IPS DF 6.9 (cell line): ENCODE measurements at regions not wholly inside any gene's neighbourhood (a gene's known extent, or its start where the extent isn't known, plus 50 kb on each side); places are given as distances from the start of the nearest gene placed in this dataset.

Experiments used
- DNase-seq: peaks from one replicate; pipeline ENCODE4 v3.0.0-alpha.2; 2013; ENCODE audit warnings: low read depth, low spot score
- H3K27ac ChIP-seq: one replicate; pipeline ENCODE4 v1.5.1; 2013; ENCODE audit warnings: low read length, control low read depth
- H3K27me3 ChIP-seq: 2 replicates; pipeline ENCODE4 v1.6.1; 2013; ENCODE audit warnings: mild to moderate bottlenecking, low read length; ENCODE audit not compliant: control insufficient read depth, insufficient read depth
- H3K36me3 ChIP-seq: 2 replicates; pipeline ENCODE4 v1.6.1; 2013; ENCODE audit warnings: low read length; ENCODE audit not compliant: control insufficient read depth, insufficient read depth
- H3K4me1 ChIP-seq: 2 replicates; pipeline ENCODE4 v1.6.1; 2013; ENCODE audit warnings: low read length; ENCODE audit not compliant: control insufficient read depth, insufficient read depth
- H3K4me3 ChIP-seq: 2 replicates; pipeline ENCODE4 v1.5.1; 2013; ENCODE audit warnings: mild to moderate bottlenecking, low read length
- H3K9me3 ChIP-seq: 2 replicates; pipeline ENCODE4 v1.6.1; 2013; ENCODE audit warnings: low read length, inconsistent platforms; ENCODE audit not compliant: control insufficient read depth, insufficient read depth
- WGBS: extraction: QIAGEN DNeasy Blood & Tissue Kit; methylation state at CpG from one replicate; pipeline ENCODE4 v1.1.7; 2013; ENCODE audit warnings: mixed read lengths, missing lambda C conversion rate; ENCODE audit not compliant: insufficient read length, insufficient coverage; 5-methylcytosine and 5-hydroxymethylcytosine counted together

- H3K27ac ChIP-seq: no peak overlapping the region
- no peaks in the 10 kb centered on the region for H3K9me3 ChIP-seq
- no CpG with 5 or more reads among the region's 1 CpG for WGBS
- no peaks in the 10 kb centered on the region for H3K27me3 ChIP-seq
- DNase-seq: no peak
- H3K4me3 ChIP-seq: no peak overlapping the region
- H3K36me3 ChIP-seq: no peaks in the 10 kb centered on the region
- H3K4me1 ChIP-seq: no peaks in the 10 kb centered on the region
Measured at GRCh38 chr6:81925201-81925600, 172.7 kb upstream of the TENT5A start.

- Histone ChIP-seq H3K36me3 (no peaks in the 10 kb centered on the region), H3K27ac (no peak overlapping the region), H3K27me3 (no peaks in the 10 kb centered on the region), H3K9me3 (no peaks in the 10 kb centered on the region), H3K4me3 (no peak overlapping the region), H3K4me1 (no peaks in the 10 kb centered on the region)
- no CpG with 5 or more reads among the region's 5 CpGs for WGBS
- DNase-seq: no peak
Measured at GRCh38 chr6:81909981-81910900, 157.8 kb upstream of the TENT5A start.

DNA sequence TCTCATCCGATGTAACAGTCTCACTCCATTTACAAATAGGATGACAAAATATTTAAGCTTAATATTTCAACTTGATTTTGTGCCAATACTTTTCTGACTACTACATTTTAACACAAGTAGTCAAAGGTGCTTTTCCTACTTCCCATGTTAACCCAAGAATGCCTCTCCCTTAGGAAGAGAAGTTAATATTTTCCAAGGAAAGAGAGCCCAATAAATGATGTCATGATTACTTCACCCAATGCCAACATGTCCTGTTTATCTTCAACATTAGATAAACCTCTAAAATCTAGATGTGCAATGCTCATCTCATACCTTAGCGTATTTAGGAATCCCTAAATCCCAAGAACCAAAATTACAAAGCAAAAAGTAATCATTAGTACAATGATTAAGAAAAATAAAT lies 156.7 kb upstream of the TENT5A start:
- no peaks in the 10 kb centered on the region for H3K36me3 ChIP-seq
- WGBS: no CpG with 5 or more reads among the region's 2 CpGs
- no peak for DNase-seq

GRCh38 chr6:81906709-81907204 lies 154.3 kb upstream of the TENT5A start:
- no peaks in the 10 kb centered on the region for H3K27me3 ChIP-seq
- no peak overlapping the region for H3K27ac ChIP-seq
- H3K4me1 ChIP-seq: no peaks in the 10 kb centered on the region
- H3K36me3 ChIP-seq: no peaks in the 10 kb centered on the region
- WGBS: no CpG with 5 or more reads among the region's 2 CpGs
- no peak overlapping the region for H3K4me3 ChIP-seq
- DNase-seq: no peak
- H3K9me3 ChIP-seq: no peaks in the 10 kb centered on the region

More for the DNA sequence above, 156.7 kb upstream of the TENT5A start:
- H3K27ac ChIP-seq: no peak overlapping the region
- no peaks in the 10 kb centered on the region for H3K4me1 ChIP-seq
- no peak overlapping the region for H3K4me3 ChIP-seq
- no peaks in the 10 kb centered on the region for H3K27me3 ChIP-seq
- H3K9me3 ChIP-seq: no peaks in the 10 kb centered on the region

GRCh38 chr6:81906041-81906440 lies 153.6 kb upstream of the TENT5A start:
- Histone ChIP-seq H3K36me3 (no peaks in the 10 kb centered on the region), H3K27me3 (no peaks in the 10 kb centered on the region), H3K27ac (no peak overlapping the region), H3K4me1 (no peaks in the 10 kb centered on the region), H3K9me3 (no peaks in the 10 kb centered on the region), H3K4me3 (no peak overlapping the region)
- DNase-seq: no peak
- WGBS: no CpG with 5 or more reads among the region's 3 CpGs

DNA sequence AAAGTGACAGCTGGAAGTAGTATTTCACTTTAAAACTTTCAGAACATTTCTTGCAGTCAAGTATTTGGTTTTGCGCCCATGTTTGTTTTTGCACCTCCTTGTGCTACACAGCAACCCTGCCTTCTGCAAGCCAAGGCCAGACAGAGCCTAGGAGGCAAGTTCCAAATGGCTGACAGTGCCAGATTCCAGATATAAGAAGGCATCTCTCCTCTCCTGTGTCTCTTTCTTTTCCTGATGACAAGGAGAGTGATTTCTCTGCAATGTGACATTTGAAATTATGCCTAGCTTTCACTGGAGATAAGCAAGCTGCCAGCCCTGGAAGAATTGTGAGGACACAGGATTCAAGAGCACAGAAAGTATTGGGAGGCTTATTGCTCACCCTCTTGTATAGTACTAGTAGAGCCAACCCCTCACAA lies 149.1 kb upstream of the TENT5A start:
- H3K4me1 ChIP-seq: no peaks in the 10 kb centered on the region
- H3K36me3 ChIP-seq: no peaks in the 10 kb centered on the region
- no peaks in the 10 kb centered on the region for H3K27me3 ChIP-seq
- H3K4me3 ChIP-seq: no peak overlapping the region
- WGBS: no CpG with 5 or more reads among the region's 1 CpG
- H3K9me3 ChIP-seq: no peaks in the 10 kb centered on the region
- H3K27ac ChIP-seq: no peak overlapping the region
- no peak for DNase-seq

DNA sequence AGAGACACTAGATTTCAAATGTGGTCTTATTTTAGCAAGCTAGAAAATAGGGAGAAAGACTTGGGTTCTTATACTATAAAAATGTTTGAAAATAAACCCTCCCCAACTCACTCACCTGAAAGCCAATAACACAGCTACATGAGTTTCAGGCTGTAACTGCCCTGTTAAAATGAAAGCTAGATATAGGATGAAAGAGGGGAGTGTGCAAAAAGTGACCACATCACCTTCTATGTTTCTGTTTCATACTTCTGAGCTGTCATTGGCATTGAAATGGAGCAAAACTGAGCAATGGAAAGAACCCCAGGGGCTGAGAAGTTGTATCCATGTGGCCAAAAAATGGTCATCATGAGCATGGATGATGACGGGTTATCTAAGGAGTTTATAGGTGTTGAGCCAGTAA lies 148.1 kb upstream of the TENT5A start:
- Histone ChIP-seq H3K27ac (no peak overlapping the region), H3K27me3 (no peaks in the 10 kb centered on the region), H3K9me3 (no peaks in the 10 kb centered on the region), H3K4me3 (no peak overlapping the region), H3K36me3 (no peaks in the 10 kb centered on the region), H3K4me1 (no peaks in the 10 kb centered on the region)
- no peak for DNase-seq
- WGBS: no CpG with 5 or more reads among the region's 1 CpG

DNA sequence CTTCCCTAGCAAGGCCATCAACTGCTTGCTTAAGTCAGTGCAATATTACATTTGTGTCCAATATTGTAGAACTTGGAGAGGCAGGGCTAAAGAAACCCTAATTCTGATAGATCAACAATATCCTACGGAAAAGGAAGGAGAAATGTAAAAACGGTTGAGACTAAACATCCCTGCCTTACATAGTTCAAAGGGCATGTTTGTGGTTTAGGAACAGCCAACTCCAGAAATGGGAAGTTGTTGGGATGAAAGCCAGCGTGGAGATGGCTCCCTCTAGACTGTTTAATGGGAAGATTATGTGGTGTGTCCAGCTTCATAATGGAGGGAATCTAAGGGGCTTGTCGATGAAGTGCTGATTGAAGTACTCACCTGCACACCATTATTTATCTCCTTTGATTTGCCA lies 145.3 kb upstream of the TENT5A start:
- Histone ChIP-seq H3K4me3 (no peak overlapping the region), H3K9me3 (no peaks in the 10 kb centered on the region), H3K36me3 (no peaks in the 10 kb centered on the region), H3K4me1 (no peaks in the 10 kb centered on the region), H3K27ac (no peak overlapping the region), H3K27me3 (no peaks in the 10 kb centered on the region)
- no peak for DNase-seq
- WGBS: no CpG with 5 or more reads among the region's 4 CpGs

DNA sequence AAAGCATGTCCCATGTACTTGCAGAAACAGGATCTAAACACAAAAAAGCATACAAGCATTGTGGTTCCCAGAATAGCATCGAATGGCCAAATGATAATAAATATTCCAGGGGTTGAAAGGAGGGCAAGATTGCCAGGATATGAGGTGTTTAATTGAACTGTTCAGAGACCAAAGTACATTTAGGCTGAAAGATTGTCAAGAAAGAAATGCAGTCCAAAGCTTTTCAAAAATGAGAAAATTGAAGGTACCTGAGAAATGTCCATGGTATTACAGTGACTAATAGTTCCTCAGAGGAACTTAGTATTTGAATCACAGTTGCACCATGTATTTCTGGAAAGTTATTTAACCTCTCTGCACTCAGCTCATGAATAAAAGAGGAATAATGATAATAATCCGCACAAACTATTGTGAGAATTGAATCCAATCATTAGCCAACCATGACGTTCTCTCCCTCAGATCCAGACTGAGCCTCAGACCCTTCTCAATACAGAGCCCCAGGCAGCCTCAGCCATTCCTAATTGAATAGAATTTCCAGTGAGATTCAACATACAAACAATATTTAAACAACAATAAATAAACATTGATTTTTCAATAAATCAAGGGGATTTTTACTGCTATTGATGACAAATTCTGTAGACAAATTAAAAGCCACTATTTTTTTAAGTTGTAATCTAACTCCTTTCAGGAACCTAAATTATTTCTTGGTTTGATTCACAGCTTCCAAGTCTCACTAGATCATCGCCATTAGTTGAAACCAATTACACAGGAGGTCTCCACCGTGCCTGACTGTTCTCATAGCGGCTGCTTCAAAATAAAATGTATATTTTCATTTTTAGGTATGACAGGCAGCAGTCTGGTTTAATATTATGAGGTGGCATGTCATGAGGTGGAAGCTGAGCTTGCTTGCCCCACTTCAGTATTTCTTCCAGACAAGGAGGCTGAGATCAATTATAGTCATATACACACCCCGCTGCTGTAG lies 144.3 kb upstream of the TENT5A start:
- H3K27me3 ChIP-seq: no peaks in the 10 kb centered on the region
- H3K36me3 ChIP-seq: no peaks in the 10 kb centered on the region
- H3K27ac ChIP-seq: no peak overlapping the region
- no peaks in the 10 kb centered on the region for H3K4me1 ChIP-seq
- DNase-seq: no peak
- no peak overlapping the region for H3K4me3 ChIP-seq
- WGBS: no CpG with 5 or more reads among the region's 7 CpGs
- no peaks in the 10 kb centered on the region for H3K9me3 ChIP-seq

GRCh38 chr6:81895511-81896185 lies 143.2 kb upstream of the TENT5A start:
- no CpG with 5 or more reads among the region's 5 CpGs for WGBS
- H3K9me3 ChIP-seq: no peaks in the 10 kb centered on the region
- no peak for DNase-seq
- no peaks in the 10 kb centered on the region for H3K27me3 ChIP-seq
- no peak overlapping the region for H3K27ac ChIP-seq
- no peak overlapping the region for H3K4me3 ChIP-seq
- H3K36me3 ChIP-seq: no peaks in the 10 kb centered on the region
- no peaks in the 10 kb centered on the region for H3K4me1 ChIP-seq
